ENCODE measurements at regions not wholly inside any gene's neighbourhood (a gene's known extent, or its start where the extent isn't known, plus 50 kb on each side); places are given as distances from the start of the nearest gene placed in this dataset.

GRCh38 chr18:14905350-14905749, 157.4 kb downstream of the ANKRD30B start:
- no peak for DNase-seq (ENCODE audit: low spot score)

DNA sequence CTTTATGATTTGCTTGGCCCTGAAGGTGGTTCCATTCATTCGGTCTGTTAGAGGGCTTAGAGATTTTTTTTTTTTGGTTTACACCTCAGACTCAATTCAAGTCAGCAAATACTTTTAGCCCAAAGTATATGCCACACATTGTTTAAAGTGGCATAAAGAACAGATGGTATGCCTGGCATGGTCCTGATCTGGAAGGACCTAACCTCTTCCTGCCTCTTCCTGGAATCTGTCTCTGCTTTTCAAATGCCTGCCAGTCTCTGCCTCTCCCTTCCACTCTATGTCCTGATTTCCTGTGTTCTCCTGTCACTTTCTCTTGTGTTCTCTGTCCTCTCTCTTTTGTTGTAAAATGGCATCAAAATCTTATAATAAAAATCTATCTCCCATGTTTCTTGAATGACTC, 158.0 kb downstream of the ANKRD30B start:
- DNase-seq (ENCODE audit: low spot score) = no peak

DNA sequence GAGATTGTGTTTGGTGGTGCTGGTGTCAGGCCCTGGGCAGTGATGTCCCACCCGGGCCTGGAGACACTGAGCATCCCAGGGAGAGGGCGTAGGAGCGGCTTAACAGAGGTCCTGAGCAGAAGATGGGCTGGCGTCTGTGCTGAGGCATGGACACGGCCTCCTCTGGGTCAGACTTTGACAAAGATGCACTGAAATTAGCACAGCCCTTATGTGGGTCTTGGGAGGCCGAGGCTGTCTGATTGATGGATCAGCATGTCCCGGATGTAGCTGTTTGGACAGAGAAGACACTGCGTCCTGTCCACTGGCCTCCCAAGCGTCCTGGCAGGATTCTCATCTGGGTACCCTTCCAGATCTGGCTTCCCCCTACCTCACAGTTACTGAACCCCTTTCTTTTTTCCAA, 159.4 kb downstream of the ANKRD30B start:
- DNase-seq (ENCODE audit: low spot score) = no peak

- DNase-seq (ENCODE audit: low spot score) = no peak
Observed at GRCh38 chr18:14908541-14908940, 160.6 kb downstream of the ANKRD30B start.

GRCh38 chr18:14912967-14913366, 165.0 kb downstream of the ANKRD30B start:
- DNase-seq (ENCODE audit: low spot score) = no peak

GRCh38 chr18:14914121-14914520, 166.1 kb downstream of the ANKRD30B start:
- DNase-seq (ENCODE audit: low spot score) = no peak

- no peak for DNase-seq (ENCODE audit: low spot score)
Observed at GRCh38 chr18:14914771-14915170, 166.8 kb downstream of the ANKRD30B start.

DNA sequence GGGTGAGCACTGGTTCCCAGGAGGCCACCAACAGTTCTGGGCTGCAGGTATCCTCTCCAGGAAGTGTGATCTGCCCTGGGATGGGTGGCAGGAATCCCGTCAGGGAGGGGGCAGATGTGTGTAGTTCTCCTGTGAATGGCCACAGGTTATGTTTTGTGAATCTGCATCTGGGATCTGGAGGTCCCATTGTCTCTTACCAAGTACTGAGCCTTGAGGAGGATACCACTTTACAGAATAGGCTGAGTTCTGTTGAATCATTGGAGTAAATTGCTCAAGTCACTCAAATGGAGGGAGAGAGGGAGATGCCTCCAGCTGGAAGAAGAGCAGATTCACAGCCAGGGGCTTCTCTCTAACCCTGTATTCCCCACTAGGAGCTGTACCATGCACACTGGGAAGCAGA, 168.2 kb downstream of the ANKRD30B start:
- no peak for DNase-seq (ENCODE audit: low spot score)

GRCh38 chr18:14916851-14917250, 168.9 kb downstream of the ANKRD30B start:
- no peak for DNase-seq (ENCODE audit: low spot score)

GRCh38 chr18:14917311-14917710, 169.3 kb downstream of the ANKRD30B start:
- DNase-seq (ENCODE audit: low spot score) = no peak

DNA sequence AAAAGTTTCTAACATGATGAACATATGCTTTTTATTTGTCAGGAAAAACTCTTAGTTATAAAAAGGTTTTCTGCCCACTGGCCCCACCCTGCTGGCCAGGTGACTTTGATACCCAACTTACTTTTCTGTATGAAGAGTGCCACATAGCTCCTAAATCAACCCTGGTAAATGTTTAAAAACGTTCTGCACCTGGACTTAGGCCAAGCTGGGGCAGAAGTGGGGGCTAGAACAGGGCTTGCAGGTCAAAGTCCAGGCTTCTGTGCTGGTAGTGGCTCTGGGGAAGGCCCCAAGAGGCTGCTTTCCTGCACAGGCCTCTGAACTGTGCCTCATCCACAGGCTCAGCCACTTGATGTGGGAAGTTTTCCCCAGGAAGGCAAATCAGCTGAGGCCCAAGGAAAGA, 171.7 kb downstream of the ANKRD30B start:
- peak; percentile 31 for DNase-seq (ENCODE audit: low spot score)

- no peak for DNase-seq (ENCODE audit: low spot score)
Observed at GRCh38 chr18:14921031-14921430, 173.1 kb downstream of the ANKRD30B start.

DNA sequence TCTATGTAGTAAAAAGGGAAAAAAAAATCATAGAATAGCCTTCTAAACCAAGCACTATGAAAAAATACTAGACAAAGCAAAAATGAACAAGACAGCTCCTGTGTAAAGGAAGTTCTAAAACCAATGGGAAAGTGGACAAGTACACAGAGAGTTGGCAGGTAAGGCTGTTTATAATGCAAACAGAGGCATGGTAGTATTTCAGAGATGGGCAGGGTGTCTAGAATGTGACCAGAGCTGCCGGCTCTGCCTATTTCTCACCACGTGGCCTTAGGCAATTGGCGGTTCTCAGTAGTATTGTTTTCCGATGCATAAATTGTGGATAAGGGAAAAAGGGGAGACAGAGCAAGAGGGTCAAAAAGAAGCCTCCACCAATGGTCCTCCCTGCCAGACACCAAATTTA, 173.6 kb downstream of the ANKRD30B start:
- DNase-seq (ENCODE audit: low spot score) = no peak

- no peak for DNase-seq (ENCODE audit: low spot score)
Observed at GRCh38 chr18:14922031-14922430, 174.1 kb downstream of the ANKRD30B start.

- no peak for DNase-seq (ENCODE audit: low spot score)
Observed at GRCh38 chr18:14922965-14923565, 175.1 kb downstream of the ANKRD30B start.

GRCh38 chr18:14924226-14924625, 176.3 kb downstream of the ANKRD30B start:
- DNase-seq (ENCODE audit: low spot score) = no peak

DNA sequence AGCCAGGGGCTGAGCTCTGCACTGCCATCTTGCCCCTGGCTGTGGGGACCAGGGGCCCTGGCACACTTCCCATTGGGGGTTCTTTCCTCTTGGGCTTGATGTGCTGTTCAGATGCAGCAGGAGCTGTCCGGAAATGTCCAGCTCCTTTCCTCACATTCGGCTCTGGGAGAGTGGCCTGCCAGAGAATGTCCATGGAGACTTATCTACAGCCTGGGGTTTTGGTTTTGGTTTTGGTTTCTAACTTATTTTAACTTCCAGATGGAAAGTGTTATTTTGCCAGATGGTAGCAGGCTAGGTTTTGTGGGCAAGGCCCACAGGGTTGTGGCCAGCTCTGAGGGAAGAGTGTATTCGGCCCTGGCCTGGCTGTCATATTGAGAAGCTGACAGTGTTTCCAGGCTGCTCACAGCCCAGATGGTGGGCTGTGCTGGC, 177.3 kb downstream of the ANKRD30B start:
- DNase-seq (ENCODE audit: low spot score) = no peak

GRCh38 chr18:14927701-14928100, 179.7 kb downstream of the ANKRD30B start:
- DNase-seq (ENCODE audit: low spot score) = no peak

DNA sequence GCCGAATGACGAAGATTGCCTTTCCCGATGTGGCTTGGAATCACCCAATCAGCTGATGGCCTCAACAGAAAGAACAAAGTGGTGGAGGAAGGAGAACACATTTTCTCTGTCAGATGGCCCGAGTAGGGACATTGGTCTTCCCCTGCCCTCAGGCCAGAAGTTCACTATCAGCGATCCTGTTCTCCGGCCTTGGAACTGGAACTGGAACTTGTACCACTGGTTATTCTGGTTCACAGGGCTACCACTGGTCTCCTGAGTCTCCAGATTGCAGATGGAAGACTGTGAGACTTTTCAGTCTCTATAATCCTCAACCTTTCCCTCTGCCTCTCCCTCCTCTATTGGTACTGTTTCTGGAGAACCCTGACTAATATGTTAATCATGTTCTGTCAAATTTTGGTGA, 180.4 kb downstream of the ANKRD30B start:
- no peak for DNase-seq (ENCODE audit: low spot score)

- DNase-seq (ENCODE audit: low spot score) = no peak
Observed at GRCh38 chr18:14930076-14930475, 182.1 kb downstream of the ANKRD30B start.

GRCh38 chr18:14930576-14930975, 182.6 kb downstream of the ANKRD30B start:
- no peak for DNase-seq (ENCODE audit: low spot score)

DNA sequence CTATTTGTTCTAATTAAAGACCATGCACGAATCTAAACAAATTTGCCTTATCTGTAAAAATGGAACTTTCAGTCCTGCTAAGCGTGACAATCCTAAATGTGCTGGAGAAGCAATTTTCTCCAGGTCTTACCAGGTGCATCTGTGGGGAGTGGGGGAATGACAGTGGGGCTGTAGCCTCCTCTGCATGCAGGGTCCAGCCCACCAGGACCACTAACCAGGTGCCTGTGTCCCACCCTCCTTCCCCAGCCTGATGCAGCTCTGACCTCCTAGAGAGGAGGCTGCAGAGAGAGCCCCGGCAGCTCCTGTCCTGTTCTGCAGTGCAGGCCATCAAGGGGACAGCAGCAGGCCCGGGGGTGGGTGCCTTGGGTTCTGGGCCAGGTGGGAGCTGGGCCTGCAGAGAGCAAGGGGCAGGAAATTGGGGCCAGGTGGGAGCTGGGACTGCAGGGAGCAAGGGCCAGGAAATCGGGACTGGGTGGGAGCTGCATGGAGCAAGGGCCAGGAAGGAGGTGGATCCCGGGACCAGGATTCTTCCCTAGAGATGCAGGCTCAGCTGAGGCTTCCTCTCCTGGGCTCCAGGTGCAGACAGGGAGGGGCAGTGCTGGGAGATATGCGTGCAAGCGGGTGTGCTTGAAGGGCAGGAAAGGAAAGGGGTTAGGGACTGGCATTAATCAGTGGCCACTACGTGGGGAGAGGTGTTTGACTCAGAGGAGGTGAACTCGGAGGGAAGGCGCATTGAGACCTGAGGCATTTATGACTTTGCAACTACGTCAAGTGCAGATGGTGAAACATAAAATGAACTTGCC, 185.3 kb downstream of the ANKRD30B start:
- no peak for DNase-seq (ENCODE audit: low spot score)

GRCh38 chr18:14933964-14934363, 186.0 kb downstream of the ANKRD30B start:
- DNase-seq (ENCODE audit: low spot score) = no peak

DNA sequence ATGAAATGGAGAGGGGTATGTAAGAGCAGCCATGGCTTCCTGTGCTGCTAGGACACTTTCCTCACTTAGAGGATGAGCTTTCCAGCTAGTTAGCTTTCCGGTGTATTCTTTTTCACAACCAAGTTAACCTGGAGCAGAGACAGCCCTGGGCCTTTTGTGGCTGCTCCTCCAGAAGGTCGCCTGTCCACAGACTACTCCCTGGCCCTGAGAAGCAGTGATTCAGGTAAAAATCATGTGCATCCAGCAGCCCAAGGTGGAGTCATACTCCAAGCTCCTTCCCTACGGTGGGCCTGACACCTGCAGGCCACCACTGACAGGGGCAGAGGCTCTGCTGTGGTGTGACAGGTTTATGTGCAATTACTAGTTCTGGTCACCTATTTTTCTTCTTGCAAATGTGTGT, 187.2 kb downstream of the ANKRD30B start:
- no peak for DNase-seq (ENCODE audit: low spot score)
